Left lung (tissue), 4 donors: ENCODE measurements at regions not wholly inside any gene's neighbourhood (a gene's known extent, or its start where the extent isn't known, plus 50 kb on each side); places are given as distances from the start of the nearest gene placed in this dataset.
A peak's percentile ranks its signal among the peaks of the same experiment; 100 is the strongest.

Experiments
- ATAC-seq: fragments of 200-7000 bp; cut with Tn5 transposase; one replicate; pipeline ENCODE4 v1.9.1; 2020; ENCODE audit warnings: moderate library complexity
- DNase-seq, 4 donors: peaks; one replicate each; pipeline ENCODE4 v3.0.0-alpha.2; 2013 to 2020
- H3K27ac ChIP-seq, 2 donors: fragments of 200-600 bp; sonication (generic) in 1 of 2; one replicate each; pipeline versions ENCODE4 v1.5.0 to v1.8.0; 2020 to 2021
- H3K27me3 ChIP-seq, 2 donors: fragments of 200-600 bp; sonication (generic) in 1 of 2; one replicate each; pipeline versions ENCODE4 v1.5.0 to v1.8.0; 2020 to 2021
- H3K36me3 ChIP-seq, 2 donors: fragments of 200-600 bp; sonication (generic) in 1 of 2; one replicate each; pipeline versions ENCODE4 v1.5.0 to v1.8.0; 2020 to 2021
- H3K4me1 ChIP-seq, 2 donors: fragments of 200-600 bp; one replicate each; pipeline ENCODE4 v1.8.0; 2021
- H3K4me3 ChIP-seq, 2 donors: fragments of 200-600 bp; sonication (generic) in 1 of 2; one replicate each; pipeline versions ENCODE4 v1.5.0 to v1.8.0; 2020 to 2021; ENCODE audit warnings: mild to moderate bottlenecking in 1 of 2
- H3K9me3 ChIP-seq, 2 donors: fragments of 200-600 bp; sonication (generic) in 1 of 2; one replicate each; pipeline versions ENCODE4 v1.5.0 to v1.8.0; 2020 to 2021
- CTCF ChIP-seq, 2 donors: fragments of 200-600 bp; sonication (generic) in 1 of 2; IDR thresholded peaks; one replicate each; pipeline versions ENCODE4 v1.5.0 to v1.8.0; 2021; ENCODE audit warnings: antibody characterized with exemption in 2 of 2
- intact Hi-C, 2 donors: fragments of 100-400 bp; cut with DNase I; formaldehyde crosslinking; loops; one replicate each; pipeline versions ENCODE4 v1.11.2 to v1.14.2; 2022
- donor health status: DM: no; HTN: yes; CAD: no.
- donor health status: DM: no; HTN: no; CAD: no.

- no peaks in the 10 kb centered on the region for H3K4me1 ChIP-seq
- no peaks in the 10 kb centered on the region for H3K9me3 ChIP-seq
- H3K27me3 ChIP-seq: no peaks in the 10 kb centered on the region
- intact Hi-C loops: no loop called here
- ATAC-seq (no peak), DNase-seq (no peak)
- no peak for TF ChIP-seq CTCF (IDR thresholded peaks at IDR 0.05)
- no peak overlapping the region for H3K4me3 ChIP-seq
- H3K36me3 ChIP-seq: no peaks in the 10 kb centered on the region
- no peak overlapping the region for H3K27ac ChIP-seq
These were observed 237.8 kb upstream of the SGK1 start for GRCh38 chr6:134555672-134556071.

GRCh38 chr6:134553936-134554335 lies 236.0 kb upstream of the SGK1 start:
- H3K27ac ChIP-seq: no peak overlapping the region
- ATAC-seq: no peak
- no peak for DNase-seq
- intact Hi-C loops: no loop called here
- H3K4me3 ChIP-seq: no peak overlapping the region
- no peaks in the 10 kb centered on the region for H3K9me3 ChIP-seq
- no peak for TF ChIP-seq CTCF (IDR thresholded peaks at IDR 0.05)
- no peaks in the 10 kb centered on the region for H3K4me1 ChIP-seq
- H3K27me3 ChIP-seq: no peaks in the 10 kb centered on the region
- H3K36me3 ChIP-seq: no peaks in the 10 kb centered on the region

- no peaks in the 10 kb centered on the region for H3K36me3 ChIP-seq
- DNase-seq: no peak
- ATAC-seq: no peak
- no peaks in the 10 kb centered on the region for H3K27me3 ChIP-seq
- TF ChIP-seq CTCF (IDR thresholded peaks at IDR 0.05): no peak
- H3K9me3 ChIP-seq: no peaks in the 10 kb centered on the region
- H3K27ac ChIP-seq: peak overlapping the region in 1 of 2 donors; percentile 1
- intact Hi-C loops: no loop called here
- no peaks in the 10 kb centered on the region for H3K4me1 ChIP-seq
- no peak overlapping the region for H3K4me3 ChIP-seq
These were observed 233.5 kb upstream of the SGK1 start for GRCh38 chr6:134551245-134551960.

- Histone ChIP-seq H3K4me3 (no peak overlapping the region), H3K9me3 (no peaks in the 10 kb centered on the region), H3K4me1 (no peaks in the 10 kb centered on the region), H3K36me3 (no peaks in the 10 kb centered on the region), H3K27ac (peak overlapping the region in 1 of 2 donors; percentile 1), H3K27me3 (no peaks in the 10 kb centered on the region)
- TF ChIP-seq CTCF (IDR thresholded peaks at IDR 0.05): no peak
- DNase-seq (peak in 1 of 4 donors; percentile 16), ATAC-seq (no peak)
- intact Hi-C loops: no loop called here
These were observed 232.7 kb upstream of the SGK1 start for GRCh38 chr6:134550604-134551003.

- ATAC-seq: no peak
- H3K27ac ChIP-seq: peak overlapping the region in 1 of 2 donors; percentile 1
These were observed 231.9 kb upstream of the SGK1 start for GRCh38 chr6:134549854-134550253.

More at GRCh38 chr6:134549854-134550253, 231.9 kb upstream of the SGK1 start:
- Histone ChIP-seq H3K9me3 (no peaks in the 10 kb centered on the region), H3K4me3 (no peak overlapping the region), H3K4me1 (no peaks in the 10 kb centered on the region), H3K27me3 (no peaks in the 10 kb centered on the region), H3K36me3 (no peaks in the 10 kb centered on the region)
- intact Hi-C loops: no loop called here
- no peak for TF ChIP-seq CTCF (IDR thresholded peaks at IDR 0.05)
- no peak for DNase-seq
